ENCODE measurements at regions not wholly inside any gene's neighbourhood (a gene's known extent, or its start where the extent isn't known, plus 50 kb on each side); places are given as distances from the start of the nearest gene placed in this dataset.

GRCh38 chr1:239707615-239708014 is 321.2 kb downstream of the CHRM3 start:
- intact Hi-C loops (cut with micrococcal nuclease) = no loop called here
- Mint-ChIP-seq H3K27ac (no peak overlapping the region), H3K4me3 (no peak overlapping the region), H3K9me3 (peaks cover 0 to 5% (median 3%) of the 10 kb centered on the region in 7 donors), H3K27me3 (ENCODE audit: low read depth in 3 of 3) (peaks cover 0 to 1% (median 0%) of the 10 kb centered on the region in 3 donors), H3K4me1 (no peaks in the 10 kb centered on the region), H3K36me3 (no peaks in the 10 kb centered on the region)
- Histone ChIP-seq H3K36me3 (replicated peaks in 1 of 2; ENCODE audit: control insufficient read depth in 1 of 2, insufficient read depth in 2 of 2, low read length in 2 of 2) (no peaks in the 10 kb centered on the region), H3K9ac (ENCODE audit: insufficient read depth, low read length, poor library complexity, severe bottlenecking) (no peak overlapping the region), H2AFZ (ENCODE audit: insufficient read depth, low read depth, low read length, poor library complexity, severe bottlenecking) (no peak overlapping the region), H3K79me2 (ENCODE audit: insufficient read depth, low read length) (no peaks in the 10 kb centered on the region), H3K27me3 (ENCODE audit: control insufficient read depth in 2 of 2, insufficient read depth in 2 of 2, low read length in 2 of 2) (no peaks in the 10 kb centered on the region), H3K9me3 (replicated peaks in 1 of 2; ENCODE audit: control insufficient read depth in 1 of 2, insufficient read depth in 1 of 2, low read length in 2 of 2) (no peaks in the 10 kb centered on the region), H3K27ac (ENCODE audit: low read depth in 1 of 2, low read length in 2 of 2) (no peak overlapping the region), H3K4me1 (ENCODE audit: control insufficient read depth in 1 of 2, insufficient read depth in 2 of 2, low read length in 2 of 2) (no peaks in the 10 kb centered on the region), H3K4me3 (replicated peaks in 1 of 3; ENCODE audit: low read depth in 2 of 3, low read length in 3 of 3) (no peak overlapping the region), H4K20me1 (ENCODE audit: insufficient read depth, low read length) (no peaks in the 10 kb centered on the region), H3K4me2 (replicated peaks; ENCODE audit: extremely low read depth, low read length, poor library complexity, severe bottlenecking) (no peak overlapping the region)
- no peak for TF ChIP-seq CTCF (IDR thresholded peaks at IDR 0.05)
- DNase-seq = no peak

- H3K4me2 ChIP-seq (replicated peaks; ENCODE audit: extremely low read depth, low read length, poor library complexity, severe bottlenecking) = no peak overlapping the region
- H2AFZ ChIP-seq (ENCODE audit: insufficient read depth, low read depth, low read length, poor library complexity, severe bottlenecking) = no peak overlapping the region
- H3K79me2 ChIP-seq (ENCODE audit: insufficient read depth, low read length) = no peaks in the 10 kb centered on the region
- H3K4me1 Mint-ChIP-seq = no peaks in the 10 kb centered on the region
- no peaks in the 10 kb centered on the region for H3K9me3 ChIP-seq (replicated peaks in 1 of 2; ENCODE audit: control insufficient read depth in 1 of 2, insufficient read depth in 1 of 2, low read length in 2 of 2)
- H3K4me3 Mint-ChIP-seq = no peak overlapping the region
- H3K9ac ChIP-seq (ENCODE audit: insufficient read depth, low read length, poor library complexity, severe bottlenecking) = no peak overlapping the region
- H3K27me3 ChIP-seq (ENCODE audit: control insufficient read depth in 2 of 2, insufficient read depth in 2 of 2, low read length in 2 of 2) = no peaks in the 10 kb centered on the region
- no peak for DNase-seq
- no peaks in the 10 kb centered on the region for H4K20me1 ChIP-seq (ENCODE audit: insufficient read depth, low read length)
- H3K27ac Mint-ChIP-seq = no peak overlapping the region
- TF ChIP-seq CTCF (IDR thresholded peaks at IDR 0.05) = no peak
- peaks cover 0 to 1% (median 0%) of the 10 kb centered on the region in 3 donors for H3K27me3 Mint-ChIP-seq (ENCODE audit: low read depth in 3 of 3)
- no peak overlapping the region for H3K27ac ChIP-seq (ENCODE audit: low read depth in 1 of 2, low read length in 2 of 2)
- intact Hi-C loops (cut with micrococcal nuclease) = no loop called here
- H3K9me3 Mint-ChIP-seq = peaks cover 0 to 5% (median 3%) of the 10 kb centered on the region in 7 donors
- H3K4me1 ChIP-seq (ENCODE audit: control insufficient read depth in 1 of 2, insufficient read depth in 2 of 2, low read length in 2 of 2) = no peaks in the 10 kb centered on the region
- WGBS (ENCODE audit: insufficient coverage) = no CpG with 5 or more reads among the region's 1 CpG
- H3K36me3 Mint-ChIP-seq = no peaks in the 10 kb centered on the region
- no peaks in the 10 kb centered on the region for H3K36me3 ChIP-seq (replicated peaks in 1 of 2; ENCODE audit: control insufficient read depth in 1 of 2, insufficient read depth in 2 of 2, low read length in 2 of 2)
- H3K4me3 ChIP-seq (replicated peaks in 1 of 3; ENCODE audit: low read depth in 2 of 3, low read length in 3 of 3) = no peak overlapping the region
Measured at GRCh38 chr1:239708622-239709021, 322.3 kb downstream of the CHRM3 start.

Measured in CD14-positive monocyte (primary cell).